ENCODE measurements at regions not wholly inside any gene's neighbourhood (a gene's known extent, or its start where the extent isn't known, plus 50 kb on each side); places are given as distances from the start of the nearest gene placed in this dataset.
A peak's percentile ranks its signal among the peaks of the same experiment; 100 is the strongest.
"Not testable (repeated sequence)": the region's sequence is repeated elsewhere in the genome, so short reads cannot be mapped to it uniquely, and the experiment has no call there.

- peak; percentile 36 for DNase-seq (ENCODE audit: low spot score)
Observed at GRCh38 chr5:163269624-163270023, 167.8 kb upstream of the CCNG1 start.

DNA sequence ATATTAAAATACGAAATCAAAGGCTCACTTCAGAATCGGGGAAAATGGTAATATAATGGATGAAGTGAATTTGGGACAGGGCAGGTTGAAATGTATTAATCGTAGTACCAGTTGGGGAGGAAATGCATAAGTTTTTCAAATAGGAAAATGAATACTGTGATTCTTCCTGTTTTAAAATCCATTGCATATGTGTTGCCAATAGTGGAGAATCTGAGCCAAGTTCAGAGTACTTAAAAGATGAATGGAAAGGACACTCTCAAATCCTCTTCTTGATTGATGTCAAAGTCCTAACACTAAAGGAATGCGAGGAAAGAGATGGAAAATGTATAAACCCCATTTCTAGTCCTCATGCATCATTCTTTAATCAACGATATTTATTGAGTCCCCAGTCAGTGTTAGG is 160.9 kb upstream of the CCNG1 start:
- DNase-seq (ENCODE audit: low spot score), result no peak

GRCh38 chr5:163280897-163281296 is 156.5 kb upstream of the CCNG1 start:
- DNase-seq (ENCODE audit: low spot score), result not testable (repeated sequence)

DNA sequence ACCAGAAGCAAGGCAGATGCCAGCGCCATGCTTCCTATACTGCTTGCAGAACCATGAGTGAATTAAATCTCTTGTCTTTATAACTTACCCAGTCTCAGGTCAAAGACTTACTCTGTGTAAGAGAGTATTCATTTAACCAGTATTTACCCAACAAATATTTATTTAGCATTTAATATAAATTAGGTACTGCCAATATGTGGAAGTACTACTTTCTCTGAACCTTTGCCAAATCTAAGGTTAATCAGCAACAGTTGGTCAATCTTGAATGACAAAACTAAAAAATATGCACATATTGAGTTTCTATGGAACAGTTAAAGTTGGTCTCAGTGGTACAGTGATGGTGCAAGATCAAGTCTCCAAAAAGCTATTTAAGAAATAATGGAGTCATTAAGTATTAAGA is 155.9 kb upstream of the CCNG1 start:
- no peak for DNase-seq (ENCODE audit: low spot score)

DNA sequence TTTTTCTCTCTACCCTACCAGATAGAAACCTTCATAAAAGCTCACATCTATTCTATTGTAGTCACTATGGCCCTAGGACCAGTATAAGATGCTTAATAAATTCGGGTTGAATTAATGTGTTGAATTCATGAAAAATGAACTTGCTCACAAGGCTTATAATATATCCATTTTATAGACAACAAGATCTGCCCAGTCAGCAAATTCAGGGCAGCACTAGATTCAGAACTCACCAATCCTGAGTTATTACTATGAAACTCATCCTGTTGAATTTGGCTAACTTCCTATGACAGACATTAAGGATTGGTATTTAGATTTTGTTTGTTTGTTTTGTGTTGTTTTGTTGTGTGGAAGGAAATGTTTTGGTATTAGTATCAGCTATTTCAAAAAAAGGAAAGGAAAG is 143.6 kb upstream of the CCNG1 start:
- no peak for DNase-seq (ENCODE audit: low spot score)

GRCh38 chr5:163303718-163304117 is 133.7 kb upstream of the CCNG1 start:
- no peak for DNase-seq (ENCODE audit: low spot score)

DNA sequence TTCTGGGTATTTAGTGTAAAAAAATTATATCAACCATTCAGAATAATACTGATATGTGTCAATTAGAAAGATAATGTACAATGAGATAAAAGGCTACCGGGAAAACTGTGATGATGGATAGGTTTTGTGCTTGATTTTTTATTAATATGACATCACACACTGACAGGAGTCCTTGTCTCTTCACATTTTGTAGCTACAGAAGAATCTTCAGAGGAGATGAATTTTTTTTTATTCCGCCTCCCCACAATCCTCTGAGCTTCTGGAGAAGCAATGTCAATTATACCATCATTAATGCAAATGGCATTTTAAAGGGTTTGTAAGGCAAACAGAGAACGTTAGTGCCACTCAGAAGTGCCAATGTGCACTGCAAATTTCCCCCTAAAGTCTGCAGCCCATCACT is 131.7 kb upstream of the CCNG1 start:
- no peak for DNase-seq (ENCODE audit: low spot score)

DNA sequence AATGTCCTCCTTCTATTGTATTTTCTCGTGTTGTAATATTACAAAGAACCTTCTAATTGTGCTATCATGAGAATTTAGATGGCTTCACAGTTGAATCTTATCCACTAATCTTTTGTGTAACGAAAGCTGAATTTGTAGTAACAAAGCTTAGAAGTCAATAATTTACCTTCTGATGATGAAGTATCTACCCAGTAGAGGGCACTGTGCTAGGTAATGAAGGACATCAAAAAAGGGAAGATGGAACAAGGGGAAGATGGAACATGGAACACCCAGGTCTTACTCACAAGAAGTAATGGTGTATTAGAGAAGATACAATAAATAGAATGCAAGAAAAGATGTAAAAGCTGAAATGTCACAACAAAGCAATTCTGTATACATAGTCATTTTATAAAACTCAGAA is 131.0 kb upstream of the CCNG1 start:
- DNase-seq (ENCODE audit: low spot score), result no peak

GRCh38 chr5:163309914-163310313 is 127.5 kb upstream of the CCNG1 start:
- no peak for DNase-seq (ENCODE audit: low spot score)

DNA sequence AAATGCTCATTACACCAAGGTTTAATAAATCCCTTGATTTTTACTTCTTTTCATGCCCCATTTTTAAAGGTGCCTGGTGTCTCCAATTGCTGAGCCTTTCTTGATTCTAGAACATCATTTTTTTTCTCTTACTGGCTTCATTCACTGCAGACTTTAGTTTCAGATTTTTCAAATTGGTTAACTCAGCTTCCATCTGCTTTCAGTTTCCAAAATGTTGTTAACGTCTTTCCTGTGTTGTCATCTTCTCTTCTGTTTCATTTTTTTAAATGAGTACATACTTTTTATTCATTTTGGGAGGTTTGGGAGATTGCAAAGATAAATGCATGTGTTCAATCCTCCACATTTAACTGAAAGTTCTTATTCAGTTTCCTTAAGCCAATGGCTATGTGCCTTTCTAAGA is 126.4 kb upstream of the CCNG1 start:
- DNase-seq (ENCODE audit: low spot score), result no peak

- no peak for DNase-seq (ENCODE audit: low spot score)
Observed at GRCh38 chr5:163312598-163312997, 124.8 kb upstream of the CCNG1 start.

- DNase-seq (ENCODE audit: low spot score), result not testable (repeated sequence)
Observed at GRCh38 chr5:163313049-163313448, 124.3 kb upstream of the CCNG1 start.

GRCh38 chr5:163316374-163316773 is 121.0 kb upstream of the CCNG1 start:
- not testable (repeated sequence) for DNase-seq (ENCODE audit: low spot score)

- no peak for DNase-seq (ENCODE audit: low spot score)
Observed at GRCh38 chr5:163318707-163319106, 118.7 kb upstream of the CCNG1 start.

- no peak for DNase-seq (ENCODE audit: low spot score)
Observed at GRCh38 chr5:163321511-163321910, 115.9 kb upstream of the CCNG1 start.

DNA sequence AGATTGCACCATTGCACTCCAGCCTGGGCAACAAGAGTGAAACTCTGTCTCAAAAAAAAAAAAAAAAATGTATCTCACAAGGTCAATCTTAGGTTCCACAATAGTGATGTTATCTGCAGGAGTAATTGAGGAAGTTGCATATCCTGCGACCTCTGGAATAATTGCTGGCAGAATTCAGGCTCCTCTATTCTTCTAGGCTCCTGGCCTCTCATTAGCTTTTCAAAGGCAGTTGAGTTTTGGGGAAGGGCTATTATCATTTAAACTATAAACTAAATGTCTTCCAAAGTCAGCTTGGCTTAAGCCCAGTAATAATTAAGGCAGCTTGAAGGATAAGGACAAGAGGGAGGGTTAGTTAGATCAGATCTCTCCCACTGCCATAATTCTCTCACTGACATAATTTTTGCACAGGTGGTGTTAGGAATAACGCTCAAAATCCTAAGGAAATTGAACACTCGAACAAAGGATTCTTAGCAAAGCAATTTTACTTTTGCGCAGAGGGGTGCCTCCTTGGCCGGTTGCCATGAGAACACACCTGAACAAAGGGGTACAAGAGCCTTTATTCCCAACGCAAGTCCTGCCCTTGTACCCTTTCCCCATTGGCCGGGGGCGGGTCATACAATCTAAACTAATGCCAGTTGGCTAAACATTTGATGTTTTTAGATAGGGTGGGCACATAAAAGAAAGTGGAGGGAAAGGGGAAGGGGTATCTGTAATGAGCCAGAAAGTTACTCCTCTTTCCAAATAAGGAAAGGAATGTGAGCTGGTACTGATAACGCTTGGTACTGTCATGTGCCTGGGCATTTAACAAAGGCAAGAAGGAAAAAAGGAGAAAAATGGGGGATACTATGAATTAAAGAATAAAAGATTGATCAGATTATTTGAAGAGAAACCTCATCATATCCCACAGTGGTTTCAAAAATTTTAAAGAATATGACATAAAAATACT is 106.4 kb upstream of the CCNG1 start:
- DNase-seq (ENCODE audit: low spot score), result no peak

DNA sequence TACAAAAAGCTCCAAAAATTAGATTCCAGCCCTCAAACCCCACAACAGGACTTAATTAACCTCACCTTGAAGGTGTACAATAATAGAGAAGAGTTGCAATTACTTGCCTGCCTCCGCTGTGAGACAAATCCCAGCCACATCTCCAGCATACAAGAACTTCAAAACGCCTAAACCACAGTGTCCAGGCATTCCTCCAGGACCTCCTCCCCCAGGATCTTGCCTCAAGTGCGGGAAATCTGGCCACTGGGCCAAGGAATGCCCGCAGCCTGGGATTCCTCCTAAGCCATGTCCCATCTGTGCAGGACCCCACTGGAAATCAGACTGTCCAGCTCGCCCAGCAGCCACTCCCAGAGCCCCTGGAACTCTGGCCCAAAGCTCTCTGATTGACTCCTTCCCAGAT is 101.3 kb upstream of the CCNG1 start:
- not testable (repeated sequence) for DNase-seq (ENCODE audit: low spot score)

GRCh38 chr5:163339148-163339547 is 98.2 kb upstream of the CCNG1 start:
- no peak for DNase-seq (ENCODE audit: low spot score)

GRCh38 chr5:163340378-163340777 is 97.0 kb upstream of the CCNG1 start:
- DNase-seq (ENCODE audit: low spot score), result not testable (repeated sequence)

DNA sequence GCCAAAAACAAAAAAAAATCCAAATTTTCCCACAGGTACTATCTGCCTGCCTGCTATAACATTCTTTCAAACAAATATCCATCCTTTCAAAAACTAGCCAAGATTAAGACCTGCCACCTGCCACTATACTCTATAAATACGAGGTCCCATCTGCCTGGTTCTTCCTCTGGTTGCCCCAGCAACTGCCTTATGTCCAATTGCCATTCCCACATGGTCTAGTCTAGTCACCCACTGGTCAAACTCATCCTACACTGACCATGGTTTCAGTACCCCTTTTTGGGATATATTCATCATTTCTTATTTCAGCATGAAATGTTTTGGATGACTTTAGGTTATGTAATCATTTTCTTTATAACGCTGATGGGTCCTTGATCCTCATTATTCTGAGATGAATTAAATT is 95.1 kb upstream of the CCNG1 start:
- no peak for DNase-seq (ENCODE audit: low spot score)

GRCh38 chr5:163345216-163345615 is 92.2 kb upstream of the CCNG1 start:
- DNase-seq (ENCODE audit: low spot score), result no peak

DNA sequence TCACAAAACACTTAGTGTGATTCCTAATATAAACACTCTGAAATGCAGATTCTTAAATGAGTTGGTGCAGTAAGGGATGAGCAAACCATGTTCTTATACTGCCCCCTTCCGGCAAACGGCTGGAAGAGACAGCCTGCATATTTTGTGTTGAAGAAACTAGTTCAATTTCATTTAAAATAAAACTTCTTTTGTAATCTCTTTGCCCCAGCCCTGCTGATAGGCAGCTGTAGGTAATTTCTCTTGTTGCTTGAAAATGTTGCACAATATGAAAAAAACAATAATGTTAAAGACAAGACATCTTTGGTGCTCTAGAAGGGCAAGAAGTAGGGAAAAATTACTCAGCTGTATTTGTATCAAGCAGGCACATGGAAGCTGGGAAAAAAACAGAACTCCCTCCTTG is 89.7 kb upstream of the CCNG1 start:
- peak; percentile 85 for DNase-seq (ENCODE audit: low spot score)

GRCh38 chr5:163350083-163350482 is 87.3 kb upstream of the CCNG1 start:
- no peak for DNase-seq (ENCODE audit: low spot score)

DNA sequence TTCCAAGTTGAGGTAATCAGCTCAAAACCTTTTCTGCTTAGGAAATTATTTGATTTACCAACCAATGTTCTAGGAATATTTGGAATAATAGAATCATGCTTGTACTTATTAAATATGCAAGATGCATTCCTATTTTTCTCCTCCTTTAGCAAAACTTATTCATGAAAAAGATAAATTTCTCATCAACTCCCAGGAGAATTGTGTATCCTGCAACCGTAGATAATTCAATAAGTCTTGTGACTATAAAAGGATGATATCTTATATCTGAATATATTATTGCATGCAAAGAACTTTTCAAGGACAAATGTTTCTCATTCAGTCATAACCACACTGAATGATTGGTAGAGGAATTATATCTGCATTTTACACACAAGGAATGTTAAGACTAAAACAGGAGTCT is 84.9 kb upstream of the CCNG1 start:
- no peak for DNase-seq (ENCODE audit: low spot score)
